IMR-90 (cell line): ENCODE measurements at regions not wholly inside any gene's neighbourhood (a gene's known extent, or its start where the extent isn't known, plus 50 kb on each side); places are given as distances from the start of the nearest gene placed in this dataset.

Experiments used
- ATAC-seq: fragments of 200-7000 bp; cut with Tn5 transposase; 2 replicates; pipeline ENCODE4 v1.9.1; 2020; ENCODE audit warnings: low read depth, mild to moderate bottlenecking, moderate library complexity
- BruUV-seq: library from RNA; stranded (reverse); fragments of 400-500 nt; replicated peaks from 2 replicates; lab custom pipeline; 2021; lab: Mats Ljungman, UMichigan
- CTCF ChIA-PET: fragments of 300-600 bp; formaldehyde crosslinking; extraction: SDS; loops from one replicate; lab custom pipeline; 2021; ENCODE audit warnings: antibody characterized with exemption; lab: Yijun Ruan, JAX
- POLR2A ChIA-PET: fragments of 300-600 bp; sonication (Branson Sonifier 250); formaldehyde crosslinking; loops from one replicate; lab custom pipeline; 2022; ENCODE audit warnings: antibody characterized with exemption; ENCODE audit not compliant: unreplicated experiment; lab: Charles Lee
- DNase-seq: peaks from one replicate; pipeline ENCODE4 v3.0.0; 2013
- H2AFZ ChIP-seq: replicated peaks from 2 replicates; pipeline ENCODE3; 2013; ENCODE audit warnings: low read length, mild to moderate bottlenecking; ENCODE audit not compliant: poor library complexity
- H2AK5ac ChIP-seq: 2 replicates; pipeline ENCODE4 v1.6.1; 2013; ENCODE audit warnings: low read depth, low read length, inconsistent platforms
- H2AK9ac ChIP-seq: replicated peaks from 2 replicates; pipeline ENCODE3; 2013; ENCODE audit warnings: mild to moderate bottlenecking, low read depth, low read length, moderate library complexity; ENCODE audit not compliant: poor library complexity
- H2BK120ac ChIP-seq: 2 replicates; pipeline ENCODE4 v1.6.1; 2013; ENCODE audit warnings: low read depth, low read length, inconsistent platforms
- H2BK15ac ChIP-seq: 3 replicates; pipeline ENCODE4 v1.6.1; 2013; ENCODE audit warnings: low read depth, low read length, inconsistent platforms
- H2BK20ac ChIP-seq: 2 replicates; pipeline ENCODE4 v1.6.1; 2013; ENCODE audit warnings: low read depth, mild to moderate bottlenecking, inconsistent platforms, low read length, moderate library complexity
- H2BK5ac ChIP-seq: 2 replicates; pipeline ENCODE4 v1.6.1; 2013; ENCODE audit warnings: mild to moderate bottlenecking, low read depth, low read length, inconsistent platforms; ENCODE audit not compliant: poor library complexity, severe bottlenecking
- H3K14ac ChIP-seq: replicated peaks from 2 replicates; pipeline ENCODE4 v1.6.1; 2013; ENCODE audit warnings: low read depth, low read length, inconsistent platforms
- H3K18ac ChIP-seq: 2 replicates; pipeline ENCODE4 v1.6.1; 2013; ENCODE audit warnings: low read depth, low read length, control low read depth
- H3K23ac ChIP-seq: 2 replicates; pipeline ENCODE4 v1.6.1; 2013; ENCODE audit warnings: low read depth, low read length, inconsistent platforms
- H3K27ac ChIP-seq: 2 replicates; pipeline ENCODE4 v1.5.1; 2013; ENCODE audit warnings: mild to moderate bottlenecking, control low read depth, low read length; ENCODE audit not compliant: insufficient read depth
- H3K27me3 ChIP-seq: 2 replicates; pipeline ENCODE4 v1.6.1; 2013; ENCODE audit warnings: low read length; ENCODE audit not compliant: control insufficient read depth, insufficient read depth
- H3K36me3 ChIP-seq: 2 replicates; pipeline ENCODE4 v1.6.1; 2013; ENCODE audit warnings: low read length, mixed read lengths; ENCODE audit not compliant: control insufficient read depth, insufficient read depth
- H3K4ac ChIP-seq: 2 replicates; pipeline ENCODE4 v1.6.1; 2013; ENCODE audit warnings: low read depth, low read length, inconsistent platforms
- H3K4me1 ChIP-seq: 2 replicates; pipeline ENCODE4 v1.6.1; 2013; ENCODE audit warnings: low read length, mixed read lengths; ENCODE audit not compliant: control insufficient read depth, insufficient read depth
- H3K4me2 ChIP-seq: 2 replicates; pipeline ENCODE4 v1.6.1; 2013; ENCODE audit warnings: low read depth, mild to moderate bottlenecking, control low read depth, low read length, moderate library complexity
- H3K4me3 ChIP-seq: 2 replicates; pipeline ENCODE4 v1.5.1; 2013; ENCODE audit warnings: low read depth, mild to moderate bottlenecking, control low read depth, low read length, moderate library complexity; ENCODE audit not compliant: insufficient read depth
- H3K56ac ChIP-seq: 2 replicates; pipeline ENCODE4 v1.6.1; 2013; ENCODE audit warnings: low read length, inconsistent platforms; ENCODE audit not compliant: insufficient read depth; ENCODE audit errors: extremely low read depth
- H3K79me1 ChIP-seq, 2 experiments: 2 replicates each; pipeline ENCODE4 v1.6.1; 2013; ENCODE audit warnings: low read length in 2 of 2, inconsistent platforms in 1 of 2, low read depth in 1 of 2
- H3K9ac ChIP-seq: 2 replicates; pipeline ENCODE4 v1.6.1; 2013; ENCODE audit warnings: low read depth, low read length, control low read depth
- H3K9me1 ChIP-seq: 2 replicates; pipeline ENCODE4 v1.6.1; 2013; ENCODE audit warnings: low read length, inconsistent platforms; ENCODE audit not compliant: insufficient read depth
- H3K9me3 ChIP-seq: 2 replicates; pipeline ENCODE4 v1.6.1; 2013; ENCODE audit warnings: low read length; ENCODE audit not compliant: control insufficient read depth, insufficient read depth
- H4K20me1 ChIP-seq: 2 replicates; pipeline ENCODE4 v1.6.1; 2013; ENCODE audit warnings: low read length, inconsistent platforms; ENCODE audit not compliant: insufficient read depth
- H4K5ac ChIP-seq: 2 replicates; pipeline ENCODE4 v1.6.1; 2013; ENCODE audit warnings: mild to moderate bottlenecking, low read depth, low read length, control low read depth
- H4K8ac ChIP-seq, 2 experiments: 2 replicates each; pipeline ENCODE4 v1.6.1; 2013; ENCODE audit warnings: low read depth in 2 of 2, low read length in 2 of 2, control low read depth in 1 of 2, inconsistent platforms in 1 of 2
- H4K91ac ChIP-seq: 2 replicates; pipeline ENCODE4 v1.6.1; 2013; ENCODE audit warnings: low read depth, low read length, inconsistent platforms; ENCODE audit not compliant: insufficient read depth
- BHLHE40 ChIP-seq: fragments of 150-350 bp; IDR thresholded peaks from 2 replicates; pipeline ENCODE4 v1.6.1; 2016; ENCODE audit warnings: mild to moderate bottlenecking, low read depth, low read length
- CEBPB ChIP-seq: IDR thresholded peaks from 2 replicates; pipeline ENCODE4 v1.6.1; 2012; ENCODE audit warnings: low read depth, low read length, improper control_type of control experiment
- CHD1 ChIP-seq: IDR thresholded peaks from 2 replicates; pipeline ENCODE4 v1.6.1; 2012; ENCODE audit warnings: low read depth, low read length, improper control_type of control experiment
- CTCF ChIP-seq: conservative IDR thresholded peaks from 2 replicates; pipeline ENCODE4 v1.5.1; 2012; ENCODE audit warnings: mild to moderate bottlenecking, low read depth, low read length, improper control_type of control experiment
- ELK1 ChIP-seq: fragments of 150-350 bp; IDR thresholded peaks from 2 replicates; pipeline ENCODE4 v1.6.1; 2016; ENCODE audit warnings: low read depth, mild to moderate bottlenecking, low read length, moderate library complexity, borderline replicate concordance
- FOS ChIP-seq: fragments of 150-350 bp; IDR thresholded peaks from 2 replicates; pipeline ENCODE4 v1.6.1; 2016; ENCODE audit warnings: low read depth, low read length
- MAFK ChIP-seq: IDR thresholded peaks from 2 replicates; pipeline ENCODE4 v1.6.1; 2012; ENCODE audit warnings: low read depth, low read length, improper control_type of control experiment
- MAZ ChIP-seq: IDR thresholded peaks from 2 replicates; pipeline ENCODE4 v1.6.1; 2012; ENCODE audit warnings: low read depth, mild to moderate bottlenecking, low read length, improper control_type of control experiment, moderate library complexity, borderline replicate concordance
- MXI1 ChIP-seq: IDR thresholded peaks from 2 replicates; pipeline ENCODE4 v1.6.1; 2012; ENCODE audit warnings: low read depth, mild to moderate bottlenecking, low read length, moderate library complexity, borderline replicate concordance
- NFE2L2 ChIP-seq: fragments of 150-350 bp; IDR thresholded peaks from 2 replicates; pipeline ENCODE4 v1.6.1; 2016; ENCODE audit warnings: low read depth, mild to moderate bottlenecking, low read length
- POLR2A ChIP-seq: IDR thresholded peaks from 2 replicates; pipeline ENCODE4 v1.6.1; 2012; ENCODE audit warnings: mild to moderate bottlenecking, low read depth, low read length
- RAD21 ChIP-seq: IDR thresholded peaks from 2 replicates; pipeline ENCODE4 v1.6.1; 2012; ENCODE audit warnings: low read length, improper control_type of control experiment
- RCOR1 ChIP-seq: IDR thresholded peaks from 2 replicates; pipeline ENCODE4 v1.6.1; 2012; ENCODE audit warnings: mild to moderate bottlenecking, low read length, improper control_type of control experiment; ENCODE audit not compliant: insufficient replicate concordance
- RFX5 ChIP-seq: IDR thresholded peaks from 2 replicates; pipeline ENCODE4 v1.8.0; 2012; ENCODE audit warnings: low read depth, mild to moderate bottlenecking, low read length, moderate library complexity
- SMC3 ChIP-seq: fragments of 150-350 bp; IDR thresholded peaks from 2 replicates; pipeline ENCODE4 v1.6.1; 2016; ENCODE audit warnings: low read depth, mild to moderate bottlenecking, antibody characterized with exemption, low read length, moderate library complexity
- WGBS, 2 experiments: methylation state at CpG; one replicate each; pipeline versions ENCODE4 v1.1.5 to v1.1.7; 2013; ENCODE audit warnings: missing lambda C conversion rate in 2 of 2; ENCODE audit not compliant: insufficient read length in 1 of 2; ENCODE audit errors: extremely low coverage in 2 of 2; 5-methylcytosine and 5-hydroxymethylcytosine counted together
- dilution Hi-C: fragments of 300-500 bp; cut with HindIII; formaldehyde crosslinking; loops from one replicate; pipeline ENCODE4 v1.14.3; 2018; ENCODE audit warnings: low sequenced_read_pairs; ENCODE audit not compliant: unreplicated experiment
- in situ Hi-C: fragments of 300-500 bp; cut with MboI; formaldehyde crosslinking; loops from 3 replicates; pipeline ENCODE4 v1.14.3; 2019; ENCODE audit warnings: low sequenced_read_pairs, inconsistent platforms, mixed read lengths
- intact Hi-C: fragments of 100-400 bp; cut with micrococcal nuclease; formaldehyde crosslinking; loops from 2 replicates; pipeline ENCODE4 v1.10.0; 2022
- TF ChIP-seq, protein P1 (sequence below): fragments of 150-350 bp; IDR thresholded peaks from 2 replicates; pipeline ENCODE4 v1.6.1; 2017; ENCODE audit warnings: mild to moderate bottlenecking, antibody characterized with exemption, low read length, low read depth

DNA sequence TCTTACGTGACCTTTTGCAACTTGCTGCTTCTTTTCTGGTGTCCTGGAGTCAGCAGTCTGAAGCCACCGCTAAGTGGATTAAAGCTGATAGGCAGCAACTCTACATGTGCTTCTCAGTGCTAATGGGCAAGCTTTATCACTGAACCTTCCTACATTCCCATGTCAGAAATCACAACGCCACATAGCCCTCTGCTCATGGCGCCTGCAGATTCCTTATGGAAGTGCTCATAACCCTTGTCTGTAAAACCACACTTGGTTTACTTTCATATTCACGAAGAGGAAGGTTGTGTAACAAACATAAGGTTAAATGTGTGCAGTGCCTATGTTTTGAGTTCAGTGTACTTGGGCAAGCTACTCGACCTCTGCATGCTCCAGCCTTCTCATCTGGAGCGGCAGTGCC is 319.8 kb downstream of the FBXO15 start:
- Histone ChIP-seq H3K4me3 (no peak overlapping the region), H2AFZ (peak overlapping the region; percentile 58), H3K9me3 (no peaks in the 10 kb centered on the region), H2BK20ac (no peak overlapping the region), H3K56ac (no peak overlapping the region), H2AK5ac (no peak overlapping the region), H3K14ac (peak overlapping the region; percentile 78; the same call in 1 of the 2 replicates), H3K18ac (peak overlapping the region; percentile 97), H3K79me1 (no peaks in the 10 kb centered on the region), H3K4me2 (no peak overlapping the region), H3K9ac (no peak overlapping the region), H2BK120ac (peak overlapping the region; percentile 49; the same call in 1 of the 2 replicates), H3K4me1 (peaks cover 13% of the 10 kb centered on the region), H3K27me3 (no peaks in the 10 kb centered on the region; the same call in 1 of the 2 replicates), H4K91ac (peak overlapping the region; percentile 38; the same call in 1 of the 2 replicates), H3K27ac (no peak overlapping the region), H2BK15ac (peak overlapping the region; percentile 19; the same call in 2 of the 3 replicates), H3K36me3 (no peaks in the 10 kb centered on the region), H4K8ac (no peak overlapping the region; a peak in 1 of 4 replicates), H4K20me1 (no peaks in the 10 kb centered on the region), H3K9me1 (no peaks in the 10 kb centered on the region), H4K5ac (peak overlapping the region; percentile 55; the same call in 1 of the 2 replicates), H2AK9ac (no peak overlapping the region), H3K4ac (peak overlapping the region; percentile 31), H3K23ac (no peak overlapping the region), H2BK5ac (peak overlapping the region; percentile 17)
- TF ChIP-seq FOS (no peak), CHD1 (no peak), NFE2L2 (no peak), BHLHE40 (no peak), MAFK (no peak), CTCF (no peak), RCOR1 (no peak), RFX5 (no peak), MAZ (no peak), RAD21 (no peak), POLR2A (no peak), CEBPB (no peak), ELK1 (no peak), SMC3 (no peak), MXI1 (no peak)
- TF ChIP-seq, protein P1, sequence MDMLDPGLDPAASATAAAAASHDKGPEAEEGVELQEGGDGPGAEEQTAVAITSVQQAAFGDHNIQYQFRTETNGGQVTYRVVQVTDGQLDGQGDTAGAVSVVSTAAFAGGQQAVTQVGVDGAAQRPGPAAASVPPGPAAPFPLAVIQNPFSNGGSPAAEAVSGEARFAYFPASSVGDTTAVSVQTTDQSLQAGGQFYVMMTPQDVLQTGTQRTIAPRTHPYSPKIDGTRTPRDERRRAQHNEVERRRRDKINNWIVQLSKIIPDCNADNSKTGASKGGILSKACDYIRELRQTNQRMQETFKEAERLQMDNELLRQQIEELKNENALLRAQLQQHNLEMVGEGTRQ, result no peak
- no peak for ATAC-seq
- peak; percentile 28 for DNase-seq
- in situ Hi-C loops (loop anchor here (25.0 kb wide), 1 partner anchor 1066 kb away; no protein-coding TSS in a partner anchor), intact Hi-C loops (no loop called here), dilution Hi-C loops (no loop called here)
- CTCF ChIA-PET, result interaction anchor here (0.6 to 1.2 kb wide), 2 partner anchors 15 to 17 kb away, joined by 3 read pairs; no protein-coding TSS in a partner anchor
- no TSS peak for BruUV-seq
- WGBS, 2 experiments, result 100% methylated on average over 1 of the region's 7 CpGs; no CpG with 5 or more reads in 1 of the 2 experiments
- POLR2A ChIA-PET, result no interaction called here
